NT2/D1 (cell line): ENCODE measurements at regions not wholly inside any gene's neighbourhood (a gene's known extent, or its start where the extent isn't known, plus 50 kb on each side); places are given as distances from the start of the nearest gene placed in this dataset.

ENCODE experiments used
- YY1 ChIP-seq: IDR thresholded peaks from 2 replicates; pipeline ENCODE4 v1.6.1; 2011; ENCODE audit not compliant: insufficient read length, insufficient read depth
- ZNF274 ChIP-seq: IDR thresholded peaks from 2 replicates; pipeline ENCODE4 v1.6.1; 2011; ENCODE audit warnings: mild to moderate bottlenecking, low read depth, low read length

DNA sequence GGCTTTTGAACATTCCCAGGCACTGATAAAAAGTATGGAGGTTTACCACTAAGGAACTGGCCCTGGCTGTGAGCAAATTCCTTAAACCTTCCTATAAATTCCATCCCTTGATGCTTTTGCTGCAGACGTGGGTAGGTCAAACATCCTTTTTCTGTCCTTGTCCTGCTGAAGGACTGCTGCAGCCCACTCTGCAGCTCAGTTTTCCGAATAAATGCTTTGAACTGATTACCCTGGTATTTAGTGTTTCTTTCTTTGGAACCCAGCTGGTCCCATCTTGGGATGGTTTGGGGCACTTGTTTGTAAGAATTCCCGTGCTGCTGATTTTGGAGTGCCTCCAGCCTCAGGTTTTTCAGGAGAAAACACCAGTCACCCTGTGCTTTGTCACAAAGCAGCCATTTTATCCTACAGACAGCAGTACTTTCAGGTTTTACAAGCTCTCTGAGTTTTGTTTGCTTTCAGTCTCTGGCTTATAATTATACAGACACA, 815.9 kb downstream of the VGLL3 start:
- TF ChIP-seq YY1 (no peak), ZNF274 (no peak)
